CD4-positive, alpha-beta T cell treated with Interleukin-4 for 1 hour (primary cell): ENCODE measurements at regions not wholly inside any gene's neighbourhood (a gene's known extent, or its start where the extent isn't known, plus 50 kb on each side); places are given as distances from the start of the nearest gene placed in this dataset.

ENCODE experiments used
- DNase-seq, 2 donors: peaks; one replicate each; pipeline ENCODE4 v3.0.0-alpha.2; 2020 to 2022

DNA sequence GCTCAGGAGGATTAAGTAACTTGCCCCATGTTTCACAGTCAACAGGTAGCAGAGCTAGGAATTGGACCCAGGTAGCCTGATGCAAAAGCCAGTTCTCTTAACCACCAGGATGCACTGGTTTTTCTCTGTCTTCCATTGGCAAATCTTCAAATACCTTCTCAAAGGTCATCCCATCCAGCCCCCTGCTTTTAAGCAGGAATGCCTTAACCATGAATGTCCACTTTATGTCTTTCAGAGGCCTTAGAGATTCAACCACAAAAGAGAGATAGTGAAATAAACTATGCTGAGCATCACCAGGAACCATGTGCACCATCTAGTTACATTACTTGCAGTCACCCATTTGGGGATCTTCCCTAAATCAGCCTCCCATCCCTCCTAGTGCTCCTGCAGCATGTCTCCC, 94.3 kb downstream of the C17orf67 start:
- no peak for DNase-seq

DNA sequence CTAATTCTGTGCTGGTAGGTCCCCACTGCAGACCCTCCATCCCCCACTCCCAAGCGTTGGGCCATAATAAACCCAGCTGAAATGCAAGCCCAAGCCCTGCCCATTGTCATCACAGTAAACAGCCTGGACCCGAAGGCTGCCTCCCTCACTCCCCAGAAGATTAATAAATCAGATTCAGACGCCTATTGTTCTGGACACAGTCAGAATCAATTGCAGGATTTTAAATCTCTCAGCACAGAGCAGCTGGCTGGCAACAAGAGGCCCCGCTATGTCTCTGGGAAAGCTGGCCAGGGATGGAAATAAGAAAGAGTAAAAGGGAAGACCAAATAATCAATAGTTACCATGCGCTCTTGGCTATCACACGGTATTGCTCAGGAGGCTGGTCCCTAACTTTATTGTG, 93.9 kb downstream of the C17orf67 start:
- DNase-seq: no peak

DNA sequence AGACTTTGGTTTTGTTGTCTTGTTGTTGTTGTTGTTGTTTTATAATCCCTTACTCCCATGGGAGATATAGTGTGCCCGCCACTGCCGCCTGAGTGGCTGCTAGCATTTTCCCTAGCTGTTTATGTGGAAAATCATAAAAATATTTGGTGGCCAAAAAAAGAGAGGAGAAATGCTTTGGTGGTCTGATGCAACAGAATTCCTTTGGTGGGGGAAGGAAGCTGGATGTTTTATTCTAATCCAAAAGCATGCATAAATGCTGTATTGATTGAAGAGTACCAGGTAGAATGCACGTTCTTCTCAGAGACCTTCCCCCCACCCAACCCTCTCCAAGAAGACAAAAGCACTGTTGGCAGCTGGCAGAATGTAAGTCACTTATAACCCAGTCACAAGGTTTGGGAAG, 93.2 kb downstream of the C17orf67 start:
- no peak for DNase-seq
